Spinal cord (tissue), 9 donors: ENCODE measurements at regions not wholly inside any gene's neighbourhood (a gene's known extent, or its start where the extent isn't known, plus 50 kb on each side); places are given as distances from the start of the nearest gene placed in this dataset.
A peak's percentile ranks its signal among the peaks of the same experiment; 100 is the strongest.

Experiments
- DNase-seq, 6 donors: peaks; one replicate each; pipeline versions ENCODE4 v3.0.0 to v3.0.0-alpha.2; 2013 to 2015; ENCODE audit warnings: low spot score in 6 of 6, low read depth in 4 of 6
- H3K27ac ChIP-seq: one replicate; pipeline ENCODE4 v1.5.1; 2013; ENCODE audit warnings: low read depth, low read length, control low read depth
- H3K27me3 ChIP-seq: one replicate; pipeline ENCODE4 v1.6.1; 2013; ENCODE audit warnings: low read length; ENCODE audit not compliant: control insufficient read depth, insufficient read depth
- H3K36me3 ChIP-seq: one replicate; pipeline ENCODE4 v1.6.1; 2013; ENCODE audit warnings: low read length; ENCODE audit not compliant: control insufficient read depth, insufficient read depth
- H3K4me1 ChIP-seq: one replicate; pipeline ENCODE4 v1.6.1; 2013; ENCODE audit warnings: low read length; ENCODE audit not compliant: control insufficient read depth, insufficient read depth
- H3K4me3 ChIP-seq: one replicate; pipeline ENCODE4 v1.5.1; 2013; ENCODE audit warnings: low read depth, low read length, control low read depth
- H3K9me3 ChIP-seq: one replicate; pipeline ENCODE4 v1.6.1; 2013; ENCODE audit warnings: low read length; ENCODE audit not compliant: control insufficient read depth, insufficient read depth
- WGBS: methylation state at CpG from one replicate; pipeline ENCODE4 v1.1.5; 2013; ENCODE audit warnings: missing lambda C conversion rate; ENCODE audit not compliant: insufficient coverage; 5-methylcytosine and 5-hydroxymethylcytosine counted together
- donor health status: healthy.

- H3K4me1 ChIP-seq, result no peaks in the 10 kb centered on the region
- H3K27ac ChIP-seq, result no peak overlapping the region
- H3K36me3 ChIP-seq, result no peaks in the 10 kb centered on the region
- H3K4me3 ChIP-seq, result no peak overlapping the region
- DNase-seq, result no peak
- no peaks in the 10 kb centered on the region for H3K27me3 ChIP-seq
- H3K9me3 ChIP-seq, result no peaks in the 10 kb centered on the region
Observed at GRCh38 chr16:9469512-9469911, 378.1 kb downstream of the HAPSTR1 start.

DNA sequence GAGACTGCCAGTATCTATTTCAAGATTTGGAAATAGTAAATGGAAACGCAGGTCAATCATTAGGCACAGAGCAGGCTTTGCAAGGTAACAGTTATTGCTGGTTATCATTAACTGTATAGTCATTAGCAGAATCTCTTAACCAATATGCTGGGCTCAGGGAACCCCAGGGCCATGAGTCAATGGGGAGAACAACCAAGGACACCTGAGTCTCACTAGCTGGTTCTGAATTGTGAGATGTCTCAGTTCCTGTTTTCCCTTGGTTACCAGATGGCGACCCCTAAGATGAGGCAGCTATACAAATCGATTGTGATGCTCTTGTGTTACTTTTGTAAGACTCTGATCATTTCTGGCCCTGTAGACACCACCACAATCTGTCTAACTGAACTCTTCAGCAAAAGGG, 385.3 kb downstream of the HAPSTR1 start:
- Histone ChIP-seq H3K4me3 (no peak overlapping the region), H3K9me3 (no peaks in the 10 kb centered on the region), H3K36me3 (no peaks in the 10 kb centered on the region), H3K27me3 (no peaks in the 10 kb centered on the region), H3K4me1 (peaks cover 3% of the 10 kb centered on the region), H3K27ac (no peak overlapping the region)
- no peak for DNase-seq
- 90% methylated on average over 2 of the region's 3 CpGs for WGBS

DNA sequence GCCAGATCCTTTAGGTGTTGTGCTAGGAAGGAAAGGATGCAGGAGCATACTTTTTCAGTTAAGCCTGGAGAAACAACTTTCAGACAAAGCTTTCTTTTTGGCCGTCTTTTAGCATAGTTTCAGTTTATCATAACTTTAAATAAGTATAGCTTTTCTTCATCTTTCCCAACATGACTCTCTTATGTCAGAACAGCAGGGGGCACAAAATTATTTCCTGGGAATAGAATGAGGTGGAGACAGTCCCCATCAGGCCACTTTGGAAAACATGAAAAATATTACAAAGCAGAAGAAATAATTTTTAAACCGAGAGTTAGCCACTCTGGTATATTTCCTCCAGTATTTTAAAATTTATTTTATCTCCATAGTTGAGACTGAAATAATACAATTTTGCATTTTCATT, 387.6 kb downstream of the HAPSTR1 start:
- DNase-seq, result peak in 1 of 6 donors; percentile 37
- Histone ChIP-seq H3K27me3 (no peaks in the 10 kb centered on the region), H3K4me3 (no peak overlapping the region), H3K27ac (no peak overlapping the region), H3K36me3 (no peaks in the 10 kb centered on the region), H3K4me1 (peaks cover 6% of the 10 kb centered on the region), H3K9me3 (no peaks in the 10 kb centered on the region)
- WGBS, result no CpG with 5 or more reads among the region's 2 CpGs

- DNase-seq, result no peak
- Histone ChIP-seq H3K4me1 (peaks cover 9% of the 10 kb centered on the region), H3K36me3 (no peaks in the 10 kb centered on the region), H3K27ac (no peak overlapping the region), H3K9me3 (no peaks in the 10 kb centered on the region), H3K27me3 (no peaks in the 10 kb centered on the region), H3K4me3 (no peak overlapping the region)
- 92% methylated on average over 1 of the region's 3 CpGs for WGBS
Observed at GRCh38 chr16:9480503-9480902, 389.1 kb downstream of the HAPSTR1 start.

GRCh38 chr16:9481747-9482730, 390.6 kb downstream of the HAPSTR1 start:
- Histone ChIP-seq H3K4me1 (peaks cover 9% of the 10 kb centered on the region), H3K9me3 (no peaks in the 10 kb centered on the region), H3K36me3 (no peaks in the 10 kb centered on the region), H3K27me3 (no peaks in the 10 kb centered on the region), H3K4me3 (no peak overlapping the region), H3K27ac (no peak overlapping the region)
- peak in 1 of 6 donors; percentile 91 for DNase-seq
- WGBS, result 52% methylated on average over 15 of the region's 18 CpGs

DNA sequence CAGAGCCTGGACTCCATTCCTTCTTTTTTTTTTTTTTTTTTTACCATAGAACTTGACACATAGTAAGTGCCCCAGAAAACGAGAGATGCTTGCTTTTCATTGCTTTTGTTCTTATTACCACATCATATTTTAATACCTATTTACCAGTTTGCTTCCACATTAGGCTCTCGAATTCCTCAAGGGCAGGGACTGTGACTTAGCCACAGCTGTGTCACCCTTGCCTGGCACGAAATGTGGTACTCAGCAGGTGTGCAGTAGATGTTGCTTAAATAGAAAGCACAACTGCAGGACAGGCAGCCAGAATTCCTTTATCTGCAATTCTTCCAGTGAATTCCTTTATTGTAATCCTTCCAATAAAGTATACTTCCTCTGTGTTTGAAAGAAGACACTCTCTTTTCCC, 393.0 kb downstream of the HAPSTR1 start:
- no peaks in the 10 kb centered on the region for H3K36me3 ChIP-seq
- H3K4me1 ChIP-seq, result peaks cover 9% of the 10 kb centered on the region
- H3K27ac ChIP-seq, result no peak overlapping the region
- no peaks in the 10 kb centered on the region for H3K9me3 ChIP-seq
- peak in 1 of 6 donors; percentile 45 for DNase-seq
- WGBS, result 37% methylated on average over 2 of the region's 3 CpGs
- H3K27me3 ChIP-seq, result peaks cover 3% of the 10 kb centered on the region
- no peak overlapping the region for H3K4me3 ChIP-seq

DNA sequence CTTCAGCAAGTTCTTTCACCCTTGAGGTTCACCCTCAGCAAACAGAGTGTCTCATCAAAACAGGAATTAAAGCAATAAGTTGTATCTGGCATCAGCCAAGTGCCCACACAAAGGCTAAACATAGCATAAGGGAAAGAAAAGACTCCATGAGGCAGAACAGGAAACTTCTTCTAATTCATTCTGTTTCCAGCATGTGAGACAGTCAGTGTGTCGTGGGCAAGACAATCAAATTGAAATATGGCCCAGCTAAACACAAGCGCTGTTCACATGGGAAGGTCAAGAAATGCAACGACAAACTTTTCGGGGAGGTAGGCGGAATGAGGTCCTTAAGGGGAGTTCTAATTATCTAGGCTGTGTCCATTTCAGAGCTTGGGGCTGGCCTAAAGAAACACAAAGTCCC, 393.4 kb downstream of the HAPSTR1 start:
- WGBS, result 31% methylated on average over 5 of the region's 5 CpGs
- Histone ChIP-seq H3K27ac (no peak overlapping the region), H3K27me3 (peaks cover 3% of the 10 kb centered on the region), H3K4me3 (no peak overlapping the region), H3K36me3 (no peaks in the 10 kb centered on the region), H3K9me3 (no peaks in the 10 kb centered on the region), H3K4me1 (peaks cover 11% of the 10 kb centered on the region)
- DNase-seq, result peak in 2 of 6 donors; percentile 20 to 62

GRCh38 chr16:9489835-9490467, 398.5 kb downstream of the HAPSTR1 start:
- whole genome bisulfite sequencing, result 10% methylated on average over 4 of the region's 10 CpGs
- H3K27ac ChIP-seq, result peak overlapping the region; percentile 49
- H3K36me3 ChIP-seq, result no peaks in the 10 kb centered on the region
- H3K27me3 ChIP-seq, result peaks cover 3% of the 10 kb centered on the region
- H3K4me1 ChIP-seq, result peaks cover 4% of the 10 kb centered on the region
- DNase-seq, result peak; percentile 59 to 92 (median 78)
- H3K9me3 ChIP-seq, result no peaks in the 10 kb centered on the region
- no peak overlapping the region for H3K4me3 ChIP-seq

- no peaks in the 10 kb centered on the region for H3K36me3 ChIP-seq
Observed at GRCh38 chr16:9495824-9496223, 404.4 kb downstream of the HAPSTR1 start.

More at GRCh38 chr16:9495824-9496223, 404.4 kb downstream of the HAPSTR1 start:
- Histone ChIP-seq H3K27me3 (no peaks in the 10 kb centered on the region), H3K4me1 (peaks cover 6% of the 10 kb centered on the region), H3K9me3 (no peaks in the 10 kb centered on the region), H3K4me3 (no peak overlapping the region), H3K27ac (no peak overlapping the region)
- WGBS, result 25% methylated on average over 1 of the region's 3 CpGs
- no peak for DNase-seq
